ENCODE measurements at regions not wholly inside any gene's neighbourhood (a gene's known extent, or its start where the extent isn't known, plus 50 kb on each side); places are given as distances from the start of the nearest gene placed in this dataset.

DNA sequence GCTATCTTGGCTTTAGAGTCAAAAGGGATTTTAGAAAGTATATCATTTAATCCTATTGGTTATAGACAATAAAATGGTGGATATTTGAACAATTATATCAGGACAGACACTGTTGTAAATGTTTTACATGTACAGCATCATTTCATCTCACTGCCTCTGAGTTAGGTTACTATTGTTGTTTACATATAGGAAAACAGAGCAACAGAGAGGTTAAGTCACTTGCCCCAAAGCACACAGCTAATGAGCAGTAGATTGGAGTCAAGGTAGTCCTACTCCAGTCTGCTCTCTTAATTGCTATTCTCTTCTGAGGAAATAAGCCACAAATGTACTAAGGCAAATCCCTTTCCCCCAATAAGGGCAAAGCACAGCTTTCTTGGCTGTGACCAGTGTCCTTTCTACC lies 142.9 kb downstream of the MTX2 start:
- TF ChIP-seq, protein P1, sequence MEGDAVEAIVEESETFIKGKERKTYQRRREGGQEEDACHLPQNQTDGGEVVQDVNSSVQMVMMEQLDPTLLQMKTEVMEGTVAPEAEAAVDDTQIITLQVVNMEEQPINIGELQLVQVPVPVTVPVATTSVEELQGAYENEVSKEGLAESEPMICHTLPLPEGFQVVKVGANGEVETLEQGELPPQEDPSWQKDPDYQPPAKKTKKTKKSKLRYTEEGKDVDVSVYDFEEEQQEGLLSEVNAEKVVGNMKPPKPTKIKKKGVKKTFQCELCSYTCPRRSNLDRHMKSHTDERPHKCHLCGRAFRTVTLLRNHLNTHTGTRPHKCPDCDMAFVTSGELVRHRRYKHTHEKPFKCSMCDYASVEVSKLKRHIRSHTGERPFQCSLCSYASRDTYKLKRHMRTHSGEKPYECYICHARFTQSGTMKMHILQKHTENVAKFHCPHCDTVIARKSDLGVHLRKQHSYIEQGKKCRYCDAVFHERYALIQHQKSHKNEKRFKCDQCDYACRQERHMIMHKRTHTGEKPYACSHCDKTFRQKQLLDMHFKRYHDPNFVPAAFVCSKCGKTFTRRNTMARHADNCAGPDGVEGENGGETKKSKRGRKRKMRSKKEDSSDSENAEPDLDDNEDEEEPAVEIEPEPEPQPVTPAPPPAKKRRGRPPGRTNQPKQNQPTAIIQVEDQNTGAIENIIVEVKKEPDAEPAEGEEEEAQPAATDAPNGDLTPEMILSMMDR (conservative IDR thresholded peaks at IDR 0.05; ENCODE audit: low read depth, low read length): no peak
- no peak for TF ChIP-seq EZH2 (IDR thresholded peaks at IDR 0.05; ENCODE audit: borderline replicate concordance, low read depth, low read length, poor library complexity, severe bottlenecking)
